ENCODE measurements at regions not wholly inside any gene's neighbourhood (a gene's known extent, or its start where the extent isn't known, plus 50 kb on each side); places are given as distances from the start of the nearest gene placed in this dataset.

DNA sequence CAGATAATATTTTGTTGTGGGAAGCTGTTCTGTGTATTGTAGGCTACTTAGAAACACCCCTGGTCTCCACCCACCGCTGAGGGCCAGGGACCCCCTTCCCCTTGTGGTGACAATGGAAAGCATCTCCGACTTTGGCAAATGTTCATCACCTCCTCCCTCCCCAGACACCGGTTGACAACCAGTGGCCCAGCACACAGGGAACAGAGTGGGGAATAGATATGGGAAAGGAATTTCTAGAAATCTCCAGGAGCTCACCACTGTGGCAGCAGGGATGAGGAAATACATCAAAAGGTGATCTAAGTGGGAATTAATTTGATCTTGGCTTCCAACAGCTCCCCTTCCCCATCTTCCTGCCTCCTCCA, 257.3 kb upstream of the FOXQ1 start:
- no peak for DNase-seq

DNA sequence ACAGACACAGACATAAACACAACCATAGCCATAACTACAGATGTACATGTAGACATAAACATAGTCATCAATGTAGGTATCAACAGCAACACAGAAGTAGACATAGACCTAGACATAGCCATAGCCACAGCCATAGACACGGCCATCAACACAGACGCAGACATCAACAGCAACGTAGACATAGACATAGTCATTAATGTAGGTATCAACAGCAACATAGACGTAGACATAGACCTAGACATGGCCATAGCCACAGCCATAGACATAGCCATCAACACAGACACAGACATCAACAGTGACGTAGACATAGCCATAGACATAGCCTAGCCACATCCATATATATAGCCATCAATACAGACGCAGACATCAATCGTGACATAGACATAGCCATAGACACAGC, 258.3 kb upstream of the FOXQ1 start:
- no peak for DNase-seq

- DNase-seq = no peak
These were observed 259.6 kb upstream of the FOXQ1 start for GRCh38 chr6:1052262-1052661.

DNA sequence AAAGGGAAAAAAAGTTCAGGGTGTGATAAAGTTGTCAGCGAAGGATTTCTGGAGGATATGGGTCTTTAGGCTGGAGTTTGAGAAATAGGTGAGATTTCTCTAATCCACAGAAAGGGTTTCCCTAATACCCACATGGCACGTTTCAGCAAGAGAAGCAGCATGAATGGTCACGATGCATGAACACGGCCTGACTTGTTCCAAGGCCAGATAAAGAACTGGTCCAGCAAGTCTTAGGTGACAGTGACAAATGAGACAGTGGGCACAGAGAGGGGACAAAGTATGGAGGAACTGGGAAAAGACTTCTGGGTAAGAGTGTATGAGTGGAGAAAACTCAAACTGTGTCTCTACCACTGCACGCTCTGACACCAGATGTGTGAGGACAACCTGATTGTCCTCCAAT, 262.0 kb upstream of the FOXQ1 start:
- DNase-seq = no peak

DNA sequence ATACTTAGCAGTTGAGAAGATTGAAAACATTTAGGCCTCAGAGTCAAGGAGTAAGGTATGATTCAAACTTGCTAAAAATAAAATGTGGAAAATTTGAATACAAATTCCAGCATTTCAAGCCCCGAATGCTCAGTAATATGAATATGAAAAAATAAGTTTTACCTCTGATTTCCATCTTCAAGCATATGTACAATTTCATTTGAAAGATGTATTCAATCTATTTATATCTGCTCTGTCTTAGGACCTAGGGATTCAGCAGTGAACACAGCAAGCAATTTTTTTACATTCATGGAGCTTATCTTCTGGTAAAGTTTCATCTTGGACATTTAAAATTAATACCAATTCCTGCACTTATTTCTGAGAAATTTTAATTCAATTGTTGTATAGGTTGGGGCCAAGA, 262.7 kb upstream of the FOXQ1 start:
- DNase-seq = no peak

- DNase-seq = no peak
These were observed 263.8 kb upstream of the FOXQ1 start for GRCh38 chr6:1047981-1048541.

DNA sequence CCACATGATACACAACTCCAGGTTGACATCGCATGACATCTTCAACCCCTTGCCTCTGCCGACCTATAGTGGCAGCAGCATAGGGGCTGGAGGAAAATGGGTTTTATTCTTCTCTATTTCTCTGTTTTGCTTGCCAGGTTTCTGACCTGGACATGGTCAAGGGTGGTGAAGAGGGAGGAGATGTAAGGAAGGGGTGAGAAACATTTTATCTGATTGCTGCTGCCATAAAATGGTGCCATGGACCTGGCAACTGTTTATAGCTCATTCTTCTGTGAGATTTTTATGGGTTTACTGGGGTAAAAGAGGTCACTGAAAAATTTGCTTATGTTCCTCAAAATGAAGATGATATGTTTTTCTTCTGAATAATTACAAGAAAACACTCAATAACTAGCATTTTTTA, 266.7 kb upstream of the FOXQ1 start:
- DNase-seq = no peak

DNA sequence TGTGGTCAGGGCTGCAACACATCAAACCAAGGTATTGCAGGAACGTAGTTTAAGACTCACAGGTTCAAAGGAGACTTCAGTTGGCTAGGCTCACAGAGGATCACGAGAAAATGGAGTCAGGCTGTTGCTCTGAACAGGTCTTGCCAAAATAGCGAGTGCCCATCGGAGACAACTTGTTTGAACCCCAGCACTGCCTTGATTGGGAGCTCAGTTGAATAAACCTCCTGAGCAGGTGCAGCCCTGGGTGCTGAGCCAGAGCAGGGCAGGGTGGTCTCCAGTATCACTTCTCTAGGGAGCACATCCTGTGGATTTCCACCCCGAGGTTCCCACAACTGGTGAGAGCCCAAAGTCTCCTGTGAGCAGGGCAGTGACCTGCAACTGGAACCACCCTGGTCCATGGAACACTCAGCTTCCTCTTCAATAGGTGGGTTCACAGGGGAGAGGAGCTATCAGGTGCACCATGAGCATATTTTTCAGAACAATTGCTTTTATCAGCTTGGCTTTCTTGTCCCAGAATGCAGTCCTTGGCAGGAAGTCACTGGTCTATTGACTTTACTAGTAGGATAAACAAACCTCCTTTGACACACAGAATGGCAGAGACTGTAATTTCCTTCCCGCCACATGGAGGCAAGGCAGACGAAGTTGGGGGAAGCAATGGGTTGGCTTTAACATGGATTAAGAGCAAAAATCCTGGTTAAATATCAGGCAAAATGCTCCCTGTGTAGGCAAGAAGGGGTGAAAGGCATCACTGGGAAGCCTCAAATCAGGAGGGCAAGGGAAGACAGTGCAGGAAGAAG, 267.7 kb upstream of the FOXQ1 start:
- DNase-seq = no peak

- peak; percentile 23 for DNase-seq
These were observed 268.5 kb upstream of the FOXQ1 start for GRCh38 chr6:1043458-1043836.

DNA sequence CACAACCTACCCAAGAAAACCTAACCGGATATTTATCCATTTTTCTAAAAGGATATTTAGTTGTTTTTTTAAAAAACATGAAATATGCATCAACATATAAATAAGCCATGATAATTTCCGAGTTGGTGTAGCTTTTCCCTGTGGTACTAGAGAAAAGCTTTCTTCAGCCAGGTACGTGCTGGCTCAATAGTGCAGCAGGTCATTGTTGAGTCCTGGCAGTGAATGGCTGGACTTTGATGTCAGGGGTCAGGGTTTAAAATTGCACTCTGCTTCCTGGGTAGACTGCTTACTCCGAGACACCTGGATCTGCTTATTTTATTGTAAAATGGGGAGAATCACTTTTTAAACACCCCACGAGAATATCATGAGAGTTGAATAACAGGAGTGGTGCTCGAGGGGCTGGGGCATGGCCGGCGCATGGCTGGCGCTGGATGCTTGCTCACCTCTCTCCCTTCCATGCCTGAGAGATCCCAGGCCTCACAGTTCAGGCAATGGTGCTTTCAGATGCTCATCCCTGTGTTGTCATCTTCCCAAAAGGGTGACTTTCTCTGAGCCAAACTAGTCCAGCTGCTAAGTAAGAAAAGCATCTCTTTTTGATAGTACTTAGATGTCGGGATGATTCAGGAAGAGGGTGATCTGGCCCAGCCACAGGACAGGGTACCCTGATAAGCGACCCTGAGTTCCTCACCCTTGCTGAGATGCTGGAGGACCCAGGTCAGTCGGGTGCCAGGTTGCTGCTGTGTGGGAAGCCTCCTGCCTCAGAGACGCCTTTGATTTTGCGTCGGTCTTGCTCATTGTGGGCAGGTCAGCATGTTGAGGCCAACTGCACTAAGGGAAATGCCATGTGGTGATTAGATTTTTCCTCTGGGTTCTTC, 269.1 kb upstream of the FOXQ1 start:
- DNase-seq = no peak

DNA sequence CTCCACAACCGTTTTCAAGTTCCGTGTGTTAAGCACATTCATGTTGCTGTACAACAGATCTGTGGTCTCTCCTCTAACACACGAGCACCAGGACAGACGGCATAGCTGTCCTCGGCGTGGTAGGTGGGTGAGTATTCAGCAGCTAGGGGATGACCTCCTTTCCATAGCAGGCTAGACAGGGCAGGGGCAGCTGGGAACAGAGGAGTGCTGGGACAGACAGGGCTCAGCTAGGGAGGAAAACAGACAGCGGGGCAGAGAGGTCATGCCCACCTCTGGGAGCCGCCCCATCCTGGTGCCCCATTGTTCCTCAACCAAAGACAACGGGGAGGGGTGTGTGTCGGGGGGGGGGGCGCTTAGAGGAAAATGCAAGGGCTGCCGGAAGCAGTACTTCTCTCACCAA, 271.5 kb upstream of the FOXQ1 start:
- no peak for DNase-seq

- DNase-seq = no peak
These were observed 272.2 kb upstream of the FOXQ1 start for GRCh38 chr6:1039746-1040145.

DNA sequence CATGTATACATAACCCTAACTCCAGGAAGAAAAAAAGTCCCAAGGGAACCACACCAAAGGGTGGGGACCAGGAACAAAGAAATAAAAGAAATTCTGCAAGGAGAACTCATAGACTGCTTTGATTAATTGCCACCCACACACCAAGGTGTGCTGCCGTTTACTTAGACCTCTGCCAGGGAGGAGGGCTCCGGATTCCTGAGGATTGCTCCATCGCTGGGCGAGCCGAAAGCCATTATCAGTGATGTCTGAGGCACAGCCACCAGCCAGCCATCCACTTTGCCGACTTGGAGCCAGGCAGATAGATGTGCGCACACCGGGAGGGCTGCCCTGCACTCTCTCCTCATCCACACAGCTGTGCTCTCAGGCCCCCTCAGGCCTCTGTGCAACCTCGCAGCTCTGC, 272.7 kb upstream of the FOXQ1 start:
- no peak for DNase-seq

DNA sequence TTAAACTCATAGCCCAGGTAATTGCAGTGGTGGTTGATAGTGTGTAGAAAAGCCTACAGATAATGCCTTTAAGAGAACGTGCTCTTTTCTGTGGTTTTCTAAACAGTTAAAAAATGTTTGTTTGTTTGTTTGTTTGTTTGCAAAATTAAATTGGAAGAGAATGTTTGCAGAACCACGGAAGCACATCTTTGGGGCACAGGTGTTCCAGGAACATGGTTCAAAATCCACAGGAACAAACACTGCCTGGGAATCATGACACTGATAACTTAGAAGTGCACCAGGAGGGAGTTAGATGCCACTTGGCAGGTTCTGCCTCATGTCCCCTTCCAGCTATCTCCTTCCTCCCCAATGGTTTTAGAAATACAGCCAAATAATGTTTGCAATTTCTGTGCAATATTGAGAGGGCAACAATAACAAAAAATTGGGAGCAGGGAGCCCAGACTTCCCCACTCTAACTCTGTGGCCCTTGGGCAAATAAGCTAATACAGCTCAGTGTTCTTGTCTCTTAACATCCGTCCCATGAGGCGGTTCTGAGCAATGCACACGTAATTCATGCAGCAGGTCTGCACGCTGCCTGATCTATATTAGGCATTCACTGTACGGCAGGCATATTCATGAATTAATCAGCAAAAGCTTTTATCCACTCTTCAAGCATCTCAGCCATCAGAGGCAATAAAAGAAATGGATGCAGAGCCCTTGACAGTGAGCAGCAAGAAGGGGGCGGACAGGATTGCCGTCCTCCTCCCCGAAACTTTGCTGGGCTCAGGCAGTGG, 274.3 kb upstream of the FOXQ1 start:
- no peak for DNase-seq

GRCh38 chr6:1035401-1035800, 276.5 kb upstream of the FOXQ1 start:
- no peak for DNase-seq

- no peak for DNase-seq
These were observed 280.2 kb upstream of the FOXQ1 start for GRCh38 chr6:1031720-1032119.

DNA sequence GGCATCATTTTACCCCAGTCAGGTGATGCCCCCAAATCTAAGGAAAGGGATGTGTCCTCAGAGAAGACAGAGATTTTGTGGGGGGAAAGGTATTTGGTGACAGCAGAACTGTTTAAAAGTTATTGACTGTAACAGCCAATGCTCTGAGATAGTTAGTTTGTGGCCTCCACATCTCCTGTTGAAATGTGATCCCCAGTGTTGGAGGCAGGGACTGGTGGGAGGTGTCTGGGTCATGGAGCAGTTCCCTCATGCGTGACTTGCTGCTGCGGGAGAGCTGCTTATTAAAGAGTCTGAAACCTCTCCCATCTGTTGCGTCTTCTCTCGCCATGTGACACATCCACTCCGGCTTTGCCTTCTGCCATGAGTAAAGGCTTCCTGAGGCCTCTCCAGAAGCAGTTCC, 282.8 kb upstream of the FOXQ1 start:
- no peak for DNase-seq

- no peak for DNase-seq
These were observed 283.2 kb upstream of the FOXQ1 start for GRCh38 chr6:1028723-1029122.

DNA sequence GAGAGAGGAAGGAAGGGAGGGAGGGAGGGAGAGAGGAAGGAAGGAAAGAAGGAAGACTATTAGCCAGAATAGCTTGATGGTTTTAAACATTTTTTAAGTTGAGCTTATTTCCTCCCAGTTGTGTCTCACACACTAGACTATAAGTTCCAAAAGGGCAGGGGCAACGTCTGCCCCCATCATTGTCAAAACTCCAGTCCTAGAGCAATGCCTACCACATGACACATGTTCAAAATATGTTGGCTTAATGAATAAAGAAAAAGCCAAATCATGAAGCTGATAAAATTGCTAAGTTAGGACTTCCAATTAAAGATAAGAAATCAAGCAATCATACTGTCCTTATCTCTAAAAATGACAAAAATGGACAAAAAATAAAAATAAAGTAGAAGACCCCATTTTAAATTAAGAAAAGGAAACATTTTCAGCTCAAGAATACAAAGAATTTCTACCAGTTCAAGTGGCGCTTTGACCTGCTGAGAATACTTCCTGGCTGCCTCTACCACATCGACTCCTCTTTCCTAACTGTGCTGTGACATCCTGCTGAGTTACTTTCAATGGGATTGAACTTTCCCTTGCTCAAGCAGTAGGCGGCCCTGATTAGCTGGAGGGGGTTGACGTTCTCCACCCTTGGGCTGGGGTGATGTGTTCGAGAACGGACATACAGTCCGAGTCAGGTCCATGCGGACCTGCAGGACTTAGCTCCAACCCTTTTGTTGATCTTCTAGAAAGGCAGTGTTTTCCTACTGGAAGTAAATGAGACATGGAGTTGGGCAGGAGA, 283.9 kb upstream of the FOXQ1 start:
- no peak for DNase-seq

- peak; percentile 71 for DNase-seq
These were observed 284.6 kb upstream of the FOXQ1 start for GRCh38 chr6:1027109-1027794.

DNA sequence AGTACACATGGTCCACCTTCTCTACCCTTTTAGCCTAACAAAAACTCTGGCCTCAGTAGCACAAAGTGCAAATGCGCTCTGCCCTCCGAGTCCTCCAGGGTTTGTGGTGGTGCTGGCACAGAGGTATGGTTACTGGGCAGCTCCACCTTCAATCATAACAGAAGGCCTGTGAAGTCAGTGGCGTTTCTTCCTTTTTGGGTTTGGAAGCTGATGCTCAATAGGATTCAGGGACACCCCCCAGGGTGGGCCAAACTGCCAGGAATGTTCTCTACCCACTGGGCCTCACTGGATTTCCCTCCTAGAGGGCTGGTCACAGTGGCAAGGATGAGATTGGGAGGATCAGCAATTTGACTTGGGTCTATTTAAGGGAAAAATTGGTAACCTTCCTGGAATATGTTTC, 286.1 kb upstream of the FOXQ1 start:
- no peak for DNase-seq

- DNase-seq = peak; percentile 92
These were observed 287.3 kb upstream of the FOXQ1 start for GRCh38 chr6:1024587-1024986.
